Mesenchymal stem cell (in vitro differentiated cells and primary cell): ENCODE measurements at regions not wholly inside any gene's neighbourhood (a gene's known extent, or its start where the extent isn't known, plus 50 kb on each side); places are given as distances from the start of the nearest gene placed in this dataset.
A peak's percentile ranks its signal among the peaks of the same experiment; 100 is the strongest.

Source experiments
- DNase-seq: peaks from one replicate; pipeline ENCODE4 v3.0.0-alpha.2; 2013
- H2AFZ ChIP-seq: one replicate; pipeline ENCODE4 v1.6.1; 2013; ENCODE audit warnings: low read depth, mild to moderate bottlenecking, control low read depth, inconsistent platforms, low read length, moderate library complexity
- H2AK5ac ChIP-seq: 2 replicates; pipeline ENCODE4 v1.6.1; 2013; ENCODE audit warnings: low read length, moderate library complexity, mild to moderate bottlenecking, inconsistent platforms; ENCODE audit not compliant: severe bottlenecking
- H2BK120ac ChIP-seq: one replicate; pipeline ENCODE4 v1.6.1; 2013; ENCODE audit warnings: low read depth, mild to moderate bottlenecking, inconsistent platforms, low read length, moderate library complexity
- H2BK12ac ChIP-seq, 2 experiments: one replicate each; pipeline ENCODE4 v1.6.1; 2013; ENCODE audit warnings: inconsistent platforms in 2 of 2, low read length in 2 of 2, mild to moderate bottlenecking in 2 of 2, moderate library complexity in 2 of 2, control low read depth in 1 of 2
- H2BK15ac ChIP-seq: one replicate; pipeline ENCODE4 v1.6.1; 2013; ENCODE audit warnings: mild to moderate bottlenecking, low read depth, inconsistent platforms; ENCODE audit not compliant: poor library complexity, severe bottlenecking
- H2BK5ac ChIP-seq: 2 replicates; pipeline ENCODE4 v1.6.1; 2013; ENCODE audit warnings: low read depth, mild to moderate bottlenecking, low read length, control low read depth, inconsistent platforms; ENCODE audit not compliant: poor library complexity, severe bottlenecking
- H3K14ac ChIP-seq, 2 experiments: one replicate each; pipeline ENCODE4 v1.6.1; 2013; ENCODE audit warnings: inconsistent platforms in 2 of 2, low read length in 2 of 2, control low read depth in 1 of 2, mild to moderate bottlenecking in 1 of 2, moderate library complexity in 1 of 2
- H3K18ac ChIP-seq, 2 experiments: one replicate each; pipeline ENCODE4 v1.6.1; 2013; ENCODE audit warnings: inconsistent platforms in 2 of 2, low read length in 2 of 2, control low read depth in 1 of 2, low read depth in 1 of 2, mild to moderate bottlenecking in 1 of 2
- H3K23ac ChIP-seq, 2 experiments: one replicate each; pipeline ENCODE4 v1.6.1; 2013; ENCODE audit warnings: inconsistent platforms in 2 of 2, low read length in 2 of 2, mild to moderate bottlenecking in 2 of 2, moderate library complexity in 2 of 2, control low read depth in 1 of 2
- H3K27ac ChIP-seq: 2 replicates; pipeline ENCODE4 v1.5.1; 2013; ENCODE audit warnings: mild to moderate bottlenecking, moderate library complexity, low read length, control low read depth, inconsistent platforms; ENCODE audit not compliant: poor library complexity, severe bottlenecking
- H3K27me3 ChIP-seq, 2 experiments: 2 replicates each; pipeline versions ENCODE4 v1.6.1 to v1.7.0; 2013; ENCODE audit warnings: low read length in 2 of 2, mild to moderate bottlenecking in 2 of 2, moderate library complexity in 2 of 2, control low read depth in 1 of 2, inconsistent platforms in 1 of 2; ENCODE audit not compliant: control insufficient read depth in 1 of 2, insufficient read depth in 1 of 2
- H3K36me3 ChIP-seq, 2 experiments: 2 replicates each; pipeline versions ENCODE4 v1.6.1 to v1.7.0; 2013; ENCODE audit warnings: low read length in 2 of 2, control low read depth in 1 of 2, inconsistent platforms in 1 of 2, low read depth in 1 of 2, mild to moderate bottlenecking in 1 of 2; ENCODE audit not compliant: insufficient read depth in 2 of 2, control insufficient read depth in 1 of 2
- H3K4ac ChIP-seq, 2 experiments: one replicate each; pipeline ENCODE4 v1.6.1; 2013; ENCODE audit warnings: inconsistent platforms in 2 of 2, low read length in 2 of 2, mild to moderate bottlenecking in 2 of 2, moderate library complexity in 2 of 2, control low read depth in 1 of 2, low read depth in 1 of 2
- H3K4me1 ChIP-seq: 2 replicates; pipeline ENCODE4 v1.6.1; 2013; ENCODE audit warnings: low read depth, low read length, control low read depth; ENCODE audit not compliant: control insufficient read depth, insufficient read depth
- H3K4me2 ChIP-seq: 2 replicates; pipeline ENCODE4 v1.6.1; 2013; ENCODE audit warnings: low read length, mild to moderate bottlenecking, inconsistent platforms; ENCODE audit not compliant: poor library complexity, severe bottlenecking
- H3K4me3 ChIP-seq, 2 experiments: 2 replicates each; pipeline versions ENCODE4 v1.5.1 to v1.7.0; 2013; ENCODE audit warnings: low read length in 2 of 2, mild to moderate bottlenecking in 2 of 2, control low read depth in 1 of 2, low read depth in 1 of 2; ENCODE audit not compliant: insufficient read depth in 1 of 2
- H3K79me1 ChIP-seq: replicated peaks from 2 replicates; pipeline ENCODE4 v1.6.1; 2013; ENCODE audit warnings: mild to moderate bottlenecking, control low read depth, low read length, inconsistent platforms; ENCODE audit not compliant: poor library complexity, severe bottlenecking
- H3K9ac ChIP-seq: 2 replicates; pipeline ENCODE4 v1.7.0; 2013; ENCODE audit warnings: mild to moderate bottlenecking, low read length, moderate library complexity
- H3K9me3 ChIP-seq: 2 replicates; pipeline ENCODE4 v1.7.0; 2013; ENCODE audit warnings: mild to moderate bottlenecking, low read length; ENCODE audit not compliant: control insufficient read depth
- H4K8ac ChIP-seq: one replicate; pipeline ENCODE4 v1.6.1; 2013; ENCODE audit warnings: inconsistent platforms, mild to moderate bottlenecking, low read length, moderate library complexity
- H4K91ac ChIP-seq: one replicate; pipeline ENCODE4 v1.6.1; 2013; ENCODE audit warnings: mild to moderate bottlenecking, low read length, inconsistent platforms
- WGBS: methylation state at CpG from one replicate; pipeline ENCODE4 v1.1.7; 2013; ENCODE audit warnings: mixed read lengths; 5-methylcytosine and 5-hydroxymethylcytosine counted together

DNA sequence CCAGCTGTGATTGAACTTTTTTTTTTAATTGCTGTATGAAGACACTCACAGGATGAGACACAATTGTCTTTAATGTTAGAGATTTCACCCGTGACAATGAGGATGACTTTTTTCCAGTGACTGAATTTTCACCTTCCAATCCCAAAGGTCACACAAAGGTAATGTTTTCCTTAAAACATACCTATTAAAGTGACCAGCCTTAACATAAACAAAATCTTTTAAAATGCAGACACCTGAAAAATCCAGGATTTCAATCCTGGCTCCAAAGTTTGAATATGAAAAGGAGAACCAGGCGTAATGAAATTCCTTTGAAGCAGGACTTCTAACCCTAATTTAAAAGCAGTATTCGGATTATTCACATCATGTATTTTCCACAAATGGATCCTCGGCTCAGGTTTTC, 647.7 kb downstream of the GATA3 start:
- no peak overlapping the region for H3K9ac ChIP-seq
- WGBS = 76% methylated on average over 4 of the region's 4 CpGs
- H3K23ac ChIP-seq = no peak overlapping the region
- H3K4me1 ChIP-seq = no peaks in the 10 kb centered on the region
- no peak overlapping the region for H3K18ac ChIP-seq
- H4K8ac ChIP-seq = no peak overlapping the region
- H3K27me3 ChIP-seq = no peaks in the 10 kb centered on the region
- H2BK120ac ChIP-seq = no peak overlapping the region
- no peak overlapping the region for H3K4me3 ChIP-seq
- DNase-seq = no peak
- no peaks in the 10 kb centered on the region for H3K9me3 ChIP-seq
- H2BK5ac ChIP-seq = no peak overlapping the region
- H4K91ac ChIP-seq = no peak overlapping the region
- H3K4ac ChIP-seq = no peak overlapping the region
- no peak overlapping the region for H3K27ac ChIP-seq
- H3K4me2 ChIP-seq = no peak overlapping the region
- H3K79me1 ChIP-seq = no peaks in the 10 kb centered on the region
- H3K36me3 ChIP-seq = no peaks in the 10 kb centered on the region
- no peak overlapping the region for H2AK5ac ChIP-seq
- H2AFZ ChIP-seq = no peak overlapping the region
- H3K14ac ChIP-seq = no peak overlapping the region
- no peak overlapping the region for H2BK12ac ChIP-seq
- H2BK15ac ChIP-seq = no peak overlapping the region

DNA sequence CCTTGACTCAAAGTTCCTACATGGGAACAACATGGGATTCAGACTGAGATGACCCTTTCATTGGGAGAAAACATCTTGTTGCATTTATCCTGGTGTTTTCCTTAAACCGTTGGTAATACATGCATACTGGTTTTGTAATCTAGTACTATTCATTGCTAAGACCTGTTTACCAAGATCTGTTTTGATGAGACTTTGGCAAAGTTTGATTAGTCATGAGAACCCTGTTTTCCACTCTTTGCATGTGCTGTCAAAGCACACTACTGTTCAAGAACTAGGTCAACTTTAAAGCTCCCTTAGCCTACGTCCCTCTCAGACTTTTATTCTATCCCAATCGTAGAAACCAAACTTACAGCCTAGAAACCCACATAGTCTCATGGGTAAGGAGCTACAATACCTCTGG, 650.9 kb downstream of the GATA3 start:
- no peak overlapping the region for H2BK5ac ChIP-seq
- no peaks in the 10 kb centered on the region for H3K79me1 ChIP-seq
- H3K23ac ChIP-seq = no peak overlapping the region
- H3K27ac ChIP-seq = no peak overlapping the region
- no peak overlapping the region for H3K9ac ChIP-seq
- no peak overlapping the region for H3K14ac ChIP-seq
- no peak overlapping the region for H2BK12ac ChIP-seq
- H3K18ac ChIP-seq = no peak overlapping the region
- no peak overlapping the region for H3K4me2 ChIP-seq
- 57% methylated on average over 1 of the region's 3 CpGs for WGBS
- H3K4me3 ChIP-seq = no peak overlapping the region
- H2BK120ac ChIP-seq = no peak overlapping the region
- no peaks in the 10 kb centered on the region for H3K9me3 ChIP-seq
- no peaks in the 10 kb centered on the region for H3K27me3 ChIP-seq
- no peak overlapping the region for H2AK5ac ChIP-seq
- H3K4me1 ChIP-seq = no peaks in the 10 kb centered on the region
- no peaks in the 10 kb centered on the region for H3K36me3 ChIP-seq
- no peak overlapping the region for H3K4ac ChIP-seq
- H4K91ac ChIP-seq = no peak overlapping the region
- H2BK15ac ChIP-seq = no peak overlapping the region
- H2AFZ ChIP-seq = no peak overlapping the region
- no peak overlapping the region for H4K8ac ChIP-seq
- DNase-seq = no peak

DNA sequence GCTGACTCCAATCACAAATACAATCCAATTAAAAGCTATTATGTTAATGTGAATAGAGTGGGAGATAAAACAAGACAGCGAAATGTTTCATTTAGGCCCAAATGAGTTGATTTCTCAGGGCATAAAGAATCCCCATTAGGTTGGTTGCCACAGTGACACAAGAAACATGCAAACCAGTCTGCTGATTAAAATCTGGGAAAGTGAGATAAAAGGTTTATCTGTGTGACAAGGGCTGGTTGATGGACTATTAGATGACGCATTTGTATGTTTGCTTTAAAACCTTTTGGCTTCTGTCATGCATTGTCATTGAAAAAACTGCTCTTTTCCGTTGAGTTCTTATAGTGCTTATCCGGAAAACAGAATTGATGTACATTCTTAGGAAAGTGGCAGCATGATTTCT, 658.2 kb downstream of the GATA3 start:
- Histone ChIP-seq H3K4me3 (no peak overlapping the region), H3K4me2 (no peak overlapping the region), H2AK5ac (no peak overlapping the region), H3K9me3 (peaks cover 15% of the 10 kb centered on the region), H3K23ac (no peak overlapping the region), H2BK15ac (no peak overlapping the region), H4K8ac (no peak overlapping the region), H3K27me3 (no peaks in the 10 kb centered on the region), H2AFZ (no peak overlapping the region), H3K14ac (no peak overlapping the region), H3K9ac (no peak overlapping the region), H3K79me1 (no peaks in the 10 kb centered on the region), H4K91ac (no peak overlapping the region), H3K36me3 (no peaks in the 10 kb centered on the region), H3K27ac (no peak overlapping the region), H3K4ac (no peak overlapping the region), H3K4me1 (no peaks in the 10 kb centered on the region), H2BK120ac (no peak overlapping the region), H3K18ac (no peak overlapping the region), H2BK5ac (no peak overlapping the region), H2BK12ac (no peak overlapping the region)
- 81% methylated on average over 4 of the region's 4 CpGs for WGBS
- peak; percentile 32 for DNase-seq

DNA sequence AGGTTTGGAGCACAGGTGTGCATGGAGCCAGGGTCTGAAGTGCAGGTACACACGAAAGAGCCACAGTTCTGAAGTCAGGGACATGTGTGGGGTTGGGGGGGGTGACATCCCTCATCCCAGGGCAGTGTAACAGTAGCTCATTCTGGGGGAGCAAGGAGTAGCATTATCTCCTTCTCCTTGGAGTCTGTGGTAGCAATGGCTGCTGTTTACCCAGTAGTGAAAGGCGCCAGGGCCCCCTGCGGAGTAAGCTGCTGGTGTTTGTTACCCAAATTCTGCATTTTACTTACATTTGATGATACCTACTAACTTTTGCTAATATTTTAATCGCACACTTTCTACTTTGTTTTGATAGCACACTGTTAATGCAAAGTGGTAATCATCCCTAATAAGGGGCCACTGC, 665.5 kb downstream of the GATA3 start:
- Histone ChIP-seq H3K27ac (no peak overlapping the region), H2AK5ac (no peak overlapping the region), H3K9ac (no peak overlapping the region), H3K27me3 (no peaks in the 10 kb centered on the region), H2BK12ac (no peak overlapping the region), H4K8ac (no peak overlapping the region), H3K36me3 (no peaks in the 10 kb centered on the region), H2BK5ac (no peak overlapping the region), H2AFZ (no peak overlapping the region), H3K9me3 (peaks cover 44% of the 10 kb centered on the region), H3K23ac (no peak overlapping the region), H3K18ac (no peak overlapping the region), H3K4me1 (no peaks in the 10 kb centered on the region), H4K91ac (no peak overlapping the region), H3K4ac (no peak overlapping the region), H3K4me2 (no peak overlapping the region), H2BK15ac (no peak overlapping the region), H3K4me3 (no peak overlapping the region), H3K79me1 (no peaks in the 10 kb centered on the region), H2BK120ac (no peak overlapping the region), H3K14ac (no peak overlapping the region)
- no peak for DNase-seq
- 90% methylated on average over 4 of the region's 4 CpGs for WGBS
